ENCODE measurements at regions not wholly inside any gene's neighbourhood (a gene's known extent, or its start where the extent isn't known, plus 50 kb on each side); places are given as distances from the start of the nearest gene placed in this dataset.
A peak's percentile ranks its signal among the peaks of the same experiment; 100 is the strongest.

DNA sequence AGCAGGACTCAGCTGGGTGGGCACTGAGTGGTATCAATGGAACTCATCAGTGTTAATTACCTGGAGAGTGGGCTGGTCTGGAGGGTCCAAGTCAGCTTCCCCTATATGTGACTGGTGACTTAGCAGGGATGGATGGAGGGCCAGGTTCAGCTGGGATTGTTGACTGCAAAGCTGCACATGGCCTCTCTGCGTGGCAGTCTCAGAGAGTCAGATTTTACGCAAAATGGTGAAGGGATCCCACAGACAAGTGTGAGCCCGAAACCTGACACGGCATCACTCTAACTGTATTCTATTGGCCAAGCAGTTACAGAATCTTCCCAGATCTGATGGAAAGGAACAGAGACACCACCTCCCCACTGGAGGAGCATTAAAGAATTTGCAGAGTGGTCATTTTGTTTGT lies 716.0 kb upstream of the TBX3 start:
- no peak overlapping the region for H3K27ac Mint-ChIP-seq
- H3K4me3 Mint-ChIP-seq: no peak overlapping the region
- H3K4me1 Mint-ChIP-seq: peaks cover 10% of the 10 kb centered on the region
- no peak for DNase-seq (ENCODE audit: low spot score in 2 of 2, unreplicated experiment in 2 of 2)
- peaks cover 15% of the 10 kb centered on the region for H3K9me3 Mint-ChIP-seq
- H3K27me3 Mint-ChIP-seq (ENCODE audit: low read depth): no peaks in the 10 kb centered on the region
- TF ChIP-seq, protein P1, sequence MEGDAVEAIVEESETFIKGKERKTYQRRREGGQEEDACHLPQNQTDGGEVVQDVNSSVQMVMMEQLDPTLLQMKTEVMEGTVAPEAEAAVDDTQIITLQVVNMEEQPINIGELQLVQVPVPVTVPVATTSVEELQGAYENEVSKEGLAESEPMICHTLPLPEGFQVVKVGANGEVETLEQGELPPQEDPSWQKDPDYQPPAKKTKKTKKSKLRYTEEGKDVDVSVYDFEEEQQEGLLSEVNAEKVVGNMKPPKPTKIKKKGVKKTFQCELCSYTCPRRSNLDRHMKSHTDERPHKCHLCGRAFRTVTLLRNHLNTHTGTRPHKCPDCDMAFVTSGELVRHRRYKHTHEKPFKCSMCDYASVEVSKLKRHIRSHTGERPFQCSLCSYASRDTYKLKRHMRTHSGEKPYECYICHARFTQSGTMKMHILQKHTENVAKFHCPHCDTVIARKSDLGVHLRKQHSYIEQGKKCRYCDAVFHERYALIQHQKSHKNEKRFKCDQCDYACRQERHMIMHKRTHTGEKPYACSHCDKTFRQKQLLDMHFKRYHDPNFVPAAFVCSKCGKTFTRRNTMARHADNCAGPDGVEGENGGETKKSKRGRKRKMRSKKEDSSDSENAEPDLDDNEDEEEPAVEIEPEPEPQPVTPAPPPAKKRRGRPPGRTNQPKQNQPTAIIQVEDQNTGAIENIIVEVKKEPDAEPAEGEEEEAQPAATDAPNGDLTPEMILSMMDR (IDR thresholded peaks at IDR 0.05; ENCODE audit: unreplicated experiment): no peak
- peaks cover 7% of the 10 kb centered on the region for H3K36me3 Mint-ChIP-seq

GRCh38 chr12:115398311-115398781 lies 714.4 kb upstream of the TBX3 start:
- Mint-ChIP-seq H3K36me3 (peaks cover 7% of the 10 kb centered on the region), H3K27me3 (ENCODE audit: low read depth) (no peaks in the 10 kb centered on the region), H3K4me1 (peaks cover 12% of the 10 kb centered on the region), H3K4me3 (no peak overlapping the region), H3K9me3 (peaks cover 11% of the 10 kb centered on the region), H3K27ac (no peak overlapping the region)
- TF ChIP-seq, protein P1 (IDR thresholded peaks at IDR 0.05; ENCODE audit: unreplicated experiment): no peak
- DNase-seq (ENCODE audit: low spot score in 2 of 2, unreplicated experiment in 2 of 2): no peak

- H3K27ac Mint-ChIP-seq: no peak overlapping the region
- H3K36me3 Mint-ChIP-seq: peaks cover 13% of the 10 kb centered on the region
- H3K27me3 Mint-ChIP-seq (ENCODE audit: low read depth): no peaks in the 10 kb centered on the region
- H3K9me3 Mint-ChIP-seq: peaks cover 18% of the 10 kb centered on the region
- H3K4me3 Mint-ChIP-seq: no peak overlapping the region
- TF ChIP-seq, protein P1 (IDR thresholded peaks at IDR 0.05; ENCODE audit: unreplicated experiment): no peak
- DNase-seq (ENCODE audit: low spot score in 2 of 2, unreplicated experiment in 2 of 2): no peak
- H3K4me1 Mint-ChIP-seq: peaks cover 12% of the 10 kb centered on the region
These were observed 712.6 kb upstream of the TBX3 start for GRCh38 chr12:115396567-115396966.

GRCh38 chr12:115394496-115395220 lies 710.7 kb upstream of the TBX3 start:
- TF ChIP-seq, protein P1 (IDR thresholded peaks at IDR 0.05; ENCODE audit: unreplicated experiment): no peak
- Mint-ChIP-seq H3K27ac (peak overlapping the region; percentile 85), H3K4me1 (peaks cover 10% of the 10 kb centered on the region), H3K27me3 (ENCODE audit: low read depth) (no peaks in the 10 kb centered on the region), H3K9me3 (peaks cover 32% of the 10 kb centered on the region), H3K4me3 (no peak overlapping the region), H3K36me3 (peaks cover 22% of the 10 kb centered on the region)
- no peak for DNase-seq (ENCODE audit: low spot score in 2 of 2, unreplicated experiment in 2 of 2)

DNA sequence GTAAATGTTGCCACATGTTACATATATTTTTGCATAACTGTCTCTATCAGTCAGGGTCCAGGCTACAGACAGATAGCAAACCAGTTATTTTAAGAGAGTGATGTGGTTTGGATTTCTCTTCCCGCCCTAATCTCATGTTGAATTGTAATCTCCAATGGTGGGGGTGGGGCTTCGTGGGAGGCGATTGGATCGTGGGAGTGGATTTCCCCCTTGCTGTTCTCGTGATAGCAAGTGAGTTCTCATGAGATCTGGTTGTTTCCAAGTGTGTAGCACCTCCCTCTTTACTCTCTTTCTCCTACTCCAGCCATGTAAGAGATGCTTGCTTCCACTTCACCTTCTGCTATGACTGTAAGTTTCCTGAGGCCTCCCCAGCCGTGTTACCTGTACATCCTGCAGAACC lies 704.2 kb upstream of the TBX3 start:
- Mint-ChIP-seq H3K4me1 (peaks cover 45% of the 10 kb centered on the region), H3K4me3 (no peak overlapping the region), H3K36me3 (peaks cover 14% of the 10 kb centered on the region), H3K9me3 (peaks cover 30% of the 10 kb centered on the region), H3K27ac (peak overlapping the region; percentile 64), H3K27me3 (ENCODE audit: low read depth) (no peaks in the 10 kb centered on the region)
- TF ChIP-seq, protein P1 (IDR thresholded peaks at IDR 0.05; ENCODE audit: unreplicated experiment): no peak
- DNase-seq (ENCODE audit: low spot score in 2 of 2, unreplicated experiment in 2 of 2): no peak
